Sigmoid colon (tissue), 3 donors: ENCODE measurements at regions not wholly inside any gene's neighbourhood (a gene's known extent, or its start where the extent isn't known, plus 50 kb on each side); places are given as distances from the start of the nearest gene placed in this dataset.

Experiments used
- POLR2A ChIP-seq, 2 donors: fragments of 450-650 bp; IDR thresholded peaks; one replicate each; pipeline ENCODE4 v1.6.1; 2016; ENCODE audit warnings: antibody characterized with exemption in 2 of 2, mild to moderate bottlenecking in 2 of 2, moderate library complexity in 2 of 2
- TF ChIP-seq, protein P1 (sequence below), 4 experiments: fragments of 450-650 bp in 3 of 4; fragments of 200-600 bp in 1 of 4; IDR thresholded peaks; one replicate each; pipeline ENCODE4 v1.5.1; 2016 to 2019; ENCODE audit warnings: antibody characterized with exemption in 4 of 4, mild to moderate bottlenecking in 3 of 4, moderate library complexity in 2 of 4

DNA sequence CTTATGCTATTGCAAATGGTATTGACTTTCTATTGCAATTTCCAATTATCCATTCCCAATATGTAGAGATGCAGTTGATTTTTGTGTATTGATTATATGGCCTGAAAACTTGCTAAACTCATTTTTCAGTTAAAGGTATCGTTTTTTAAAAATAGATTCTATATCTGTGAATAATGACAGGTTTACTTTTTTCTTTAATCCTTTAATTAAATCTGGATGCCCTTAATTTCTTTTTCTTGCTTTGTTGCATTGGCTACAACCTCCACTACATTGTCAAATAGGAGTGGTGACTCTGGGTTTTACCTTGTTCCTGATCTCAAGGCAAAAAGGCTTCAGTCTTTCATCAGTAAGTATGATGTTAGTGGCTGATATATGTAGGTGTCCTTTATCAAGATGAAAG lies 522.4 kb downstream of the MATN1 start:
- TF ChIP-seq, protein P1, sequence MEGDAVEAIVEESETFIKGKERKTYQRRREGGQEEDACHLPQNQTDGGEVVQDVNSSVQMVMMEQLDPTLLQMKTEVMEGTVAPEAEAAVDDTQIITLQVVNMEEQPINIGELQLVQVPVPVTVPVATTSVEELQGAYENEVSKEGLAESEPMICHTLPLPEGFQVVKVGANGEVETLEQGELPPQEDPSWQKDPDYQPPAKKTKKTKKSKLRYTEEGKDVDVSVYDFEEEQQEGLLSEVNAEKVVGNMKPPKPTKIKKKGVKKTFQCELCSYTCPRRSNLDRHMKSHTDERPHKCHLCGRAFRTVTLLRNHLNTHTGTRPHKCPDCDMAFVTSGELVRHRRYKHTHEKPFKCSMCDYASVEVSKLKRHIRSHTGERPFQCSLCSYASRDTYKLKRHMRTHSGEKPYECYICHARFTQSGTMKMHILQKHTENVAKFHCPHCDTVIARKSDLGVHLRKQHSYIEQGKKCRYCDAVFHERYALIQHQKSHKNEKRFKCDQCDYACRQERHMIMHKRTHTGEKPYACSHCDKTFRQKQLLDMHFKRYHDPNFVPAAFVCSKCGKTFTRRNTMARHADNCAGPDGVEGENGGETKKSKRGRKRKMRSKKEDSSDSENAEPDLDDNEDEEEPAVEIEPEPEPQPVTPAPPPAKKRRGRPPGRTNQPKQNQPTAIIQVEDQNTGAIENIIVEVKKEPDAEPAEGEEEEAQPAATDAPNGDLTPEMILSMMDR (IDR thresholded peaks at IDR 0.05), result no peak
- no peak for TF ChIP-seq POLR2A (IDR thresholded peaks at IDR 0.05)
